ENCODE measurements at regions not wholly inside any gene's neighbourhood (a gene's known extent, or its start where the extent isn't known, plus 50 kb on each side); places are given as distances from the start of the nearest gene placed in this dataset.

DNA sequence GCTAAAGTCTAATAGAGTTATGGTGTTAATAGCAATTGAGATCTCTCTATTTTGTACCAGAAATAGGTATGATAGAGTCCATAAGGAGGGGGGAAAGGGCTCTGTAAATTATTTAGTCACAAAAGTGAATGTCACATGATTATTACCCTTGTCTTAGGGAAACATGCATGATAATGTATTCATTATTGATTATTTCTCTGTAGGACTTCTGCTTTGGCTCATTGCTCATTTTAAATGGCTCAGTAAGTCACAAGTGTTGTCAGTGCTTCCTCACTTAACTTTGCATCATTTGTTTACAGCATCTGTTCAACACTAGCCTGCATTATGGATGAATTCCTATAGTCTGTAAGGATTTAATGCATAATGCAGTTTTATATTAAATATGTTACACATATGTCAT, 788.8 kb upstream of the EDIL3 start:
- no peak for TF ChIP-seq POLR2AphosphoS5 (IDR thresholded peaks at IDR 0.05)
- TF ChIP-seq, protein P1, sequence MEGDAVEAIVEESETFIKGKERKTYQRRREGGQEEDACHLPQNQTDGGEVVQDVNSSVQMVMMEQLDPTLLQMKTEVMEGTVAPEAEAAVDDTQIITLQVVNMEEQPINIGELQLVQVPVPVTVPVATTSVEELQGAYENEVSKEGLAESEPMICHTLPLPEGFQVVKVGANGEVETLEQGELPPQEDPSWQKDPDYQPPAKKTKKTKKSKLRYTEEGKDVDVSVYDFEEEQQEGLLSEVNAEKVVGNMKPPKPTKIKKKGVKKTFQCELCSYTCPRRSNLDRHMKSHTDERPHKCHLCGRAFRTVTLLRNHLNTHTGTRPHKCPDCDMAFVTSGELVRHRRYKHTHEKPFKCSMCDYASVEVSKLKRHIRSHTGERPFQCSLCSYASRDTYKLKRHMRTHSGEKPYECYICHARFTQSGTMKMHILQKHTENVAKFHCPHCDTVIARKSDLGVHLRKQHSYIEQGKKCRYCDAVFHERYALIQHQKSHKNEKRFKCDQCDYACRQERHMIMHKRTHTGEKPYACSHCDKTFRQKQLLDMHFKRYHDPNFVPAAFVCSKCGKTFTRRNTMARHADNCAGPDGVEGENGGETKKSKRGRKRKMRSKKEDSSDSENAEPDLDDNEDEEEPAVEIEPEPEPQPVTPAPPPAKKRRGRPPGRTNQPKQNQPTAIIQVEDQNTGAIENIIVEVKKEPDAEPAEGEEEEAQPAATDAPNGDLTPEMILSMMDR (IDR thresholded peaks at IDR 0.05) = no peak

Measured in gastroesophageal sphincter (tissue), 3 donors.